CD8-positive, alpha-beta memory T cell (primary cell): ENCODE measurements at regions not wholly inside any gene's neighbourhood (a gene's known extent, or its start where the extent isn't known, plus 50 kb on each side); places are given as distances from the start of the nearest gene placed in this dataset.

Source experiments
- CTCF ChIA-PET: fragments of 350-600 bp; sonication (Branson Sonifier 250); formaldehyde crosslinking; loops from one replicate; lab custom pipeline; 2021; ENCODE audit warnings: antibody characterized with exemption; lab: Charles Lee
- POLR2A ChIA-PET: fragments of 350-600 bp; sonication (Branson Sonifier 250); formaldehyde crosslinking; loops from one replicate; lab custom pipeline; 2021; ENCODE audit warnings: antibody characterized with exemption; lab: Charles Lee
- DNase-seq, 5 donors: peaks; one replicate each; pipeline versions ENCODE4 v3.0.0 to v3.0.0-alpha.2; 2020 to 2022; ENCODE audit warnings: mixed read lengths in 1 of 5
- H3K27ac ChIP-seq: one replicate; pipeline ENCODE4 v1.7.0; 2013; ENCODE audit warnings: low read depth, mild to moderate bottlenecking, low read length, moderate library complexity
- H3K27me3 ChIP-seq: 2 replicates; pipeline ENCODE4 v1.7.0; 2013; ENCODE audit warnings: low read length, mild to moderate bottlenecking; ENCODE audit not compliant: insufficient read depth, poor library complexity, severe bottlenecking
- H3K36me3 ChIP-seq: 2 replicates; pipeline ENCODE4 v1.7.0; 2013; ENCODE audit warnings: mild to moderate bottlenecking, low read length, moderate library complexity; ENCODE audit not compliant: insufficient read depth
- H3K4me1 ChIP-seq: 2 replicates; pipeline ENCODE4 v1.7.0; 2013; ENCODE audit warnings: mild to moderate bottlenecking, low read length, moderate library complexity; ENCODE audit not compliant: insufficient read depth
- H3K4me3 ChIP-seq: 2 replicates; pipeline ENCODE4 v1.7.0; 2013; ENCODE audit warnings: mild to moderate bottlenecking, low read length
- H3K9me3 ChIP-seq: 2 replicates; pipeline ENCODE4 v1.7.0; 2013; ENCODE audit warnings: mild to moderate bottlenecking, low read length
- H3K27ac Mint-ChIP-seq, 8 donors: one replicate each; pipeline ENCODE4 v1.8.0; 2020 to 2021; ENCODE audit warnings: mixed read lengths in 8 of 8, mild to moderate bottlenecking in 6 of 8, inconsistent platforms in 3 of 8, moderate library complexity in 3 of 8
- H3K27me3 Mint-ChIP-seq, 2 donors: one replicate each; pipeline ENCODE4 v1.8.0; 2020 to 2021; ENCODE audit warnings: mixed read lengths in 2 of 2, mild to moderate bottlenecking in 1 of 2, moderate library complexity in 1 of 2
- H3K36me3 Mint-ChIP-seq, 3 donors: one replicate each; pipeline ENCODE4 v1.8.0; 2020 to 2021; ENCODE audit warnings: mixed read lengths in 3 of 3, inconsistent platforms in 1 of 3, mild to moderate bottlenecking in 1 of 3
- H3K4me1 Mint-ChIP-seq, 3 donors: one replicate each; pipeline ENCODE4 v1.8.0; 2020 to 2021; ENCODE audit warnings: mixed read lengths in 3 of 3, inconsistent platforms in 1 of 3, mild to moderate bottlenecking in 1 of 3
- H3K4me3 Mint-ChIP-seq, 7 donors: one replicate each; pipeline ENCODE4 v1.8.0; 2020 to 2021; ENCODE audit warnings: mixed read lengths in 7 of 7, mild to moderate bottlenecking in 6 of 7, moderate library complexity in 4 of 7, inconsistent platforms in 2 of 7
- H3K9me3 Mint-ChIP-seq, 5 donors: one replicate each; pipeline ENCODE4 v1.8.0; 2020 to 2022; ENCODE audit warnings: mixed read lengths in 5 of 5, mild to moderate bottlenecking in 3 of 5, moderate library complexity in 2 of 5, inconsistent platforms in 1 of 5

DNA sequence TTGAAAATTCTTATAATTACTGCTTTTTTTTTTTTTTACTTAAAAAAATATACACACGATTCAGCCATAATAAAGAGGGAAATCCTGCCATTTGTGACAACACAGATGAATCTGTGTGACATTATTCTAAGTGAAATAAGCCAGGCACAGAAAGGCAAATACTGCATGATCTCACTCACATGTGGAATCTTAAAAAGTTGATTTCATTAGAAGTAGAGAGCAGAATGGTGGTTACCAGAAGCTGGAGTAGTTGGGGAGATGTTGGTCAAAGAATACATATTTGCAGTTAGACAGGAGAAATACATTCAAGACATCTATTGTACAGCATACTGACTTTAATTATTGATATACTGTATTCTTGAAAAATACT lies 116.2 kb downstream of the KLF12 start:
- Mint-ChIP-seq H3K9me3 (peaks cover 0 to 2% (median 0%) of the 10 kb centered on the region in 5 donors), H3K4me1 (peaks cover 57 to 95% (median 93%) of the 10 kb centered on the region in 3 donors), H3K4me3 (no peak overlapping the region), H3K27me3 (no peaks in the 10 kb centered on the region), H3K36me3 (peaks cover 13 to 34% (median 16%) of the 10 kb centered on the region in 3 donors), H3K27ac (peak overlapping the region in 2 of 8 donors; percentile 39 to 41)
- Histone ChIP-seq H3K4me3 (no peak overlapping the region), H3K27ac (no peak overlapping the region), H3K4me1 (peaks cover 22% of the 10 kb centered on the region), H3K27me3 (no peaks in the 10 kb centered on the region), H3K36me3 (peaks cover 4% of the 10 kb centered on the region), H3K9me3 (no peaks in the 10 kb centered on the region)
- DNase-seq, result no peak
- ChIA-PET CTCF (no interaction called here), POLR2A (no interaction called here)

DNA sequence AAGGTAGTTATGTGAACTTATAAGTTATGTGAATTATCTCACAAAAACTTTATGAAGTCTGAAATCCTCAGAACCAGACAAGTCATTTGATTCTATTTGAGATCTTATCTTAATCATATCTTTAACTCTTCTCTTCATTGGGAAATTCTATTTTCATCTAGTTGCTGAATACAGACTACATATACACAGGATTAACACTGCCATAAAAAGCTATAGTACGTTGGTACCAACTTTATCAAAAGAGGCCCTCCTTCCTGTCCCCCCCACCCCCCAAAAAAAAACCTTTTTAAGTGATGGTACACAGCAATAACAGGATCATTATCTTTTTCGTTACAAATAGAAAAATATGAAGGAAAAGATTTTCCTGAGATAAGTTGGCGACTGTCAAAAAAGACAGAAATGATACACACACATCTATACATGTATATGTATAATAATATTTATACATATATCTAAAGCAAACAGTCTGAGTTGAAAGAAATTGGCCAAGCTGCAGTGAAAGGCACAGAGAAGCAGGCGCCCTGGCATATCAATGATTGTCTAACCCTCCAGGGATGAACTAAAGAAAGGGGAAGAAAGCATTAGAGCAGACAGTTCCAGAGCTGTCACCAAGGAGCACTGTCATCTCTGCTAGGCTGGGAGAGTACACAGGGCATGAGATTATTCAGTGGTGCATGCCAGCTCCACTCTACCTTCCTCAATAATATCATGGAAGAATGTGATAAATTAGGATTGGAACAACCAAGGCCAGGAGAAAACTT lies 116.7 kb downstream of the KLF12 start:
- peak in 1 of 5 donors; percentile 13 for DNase-seq
- Histone ChIP-seq H3K4me1 (peaks cover 22% of the 10 kb centered on the region), H3K4me3 (no peak overlapping the region), H3K9me3 (no peaks in the 10 kb centered on the region), H3K27me3 (no peaks in the 10 kb centered on the region), H3K36me3 (no peaks in the 10 kb centered on the region), H3K27ac (no peak overlapping the region)
- ChIA-PET CTCF (no interaction called here), POLR2A (no interaction called here)
- Mint-ChIP-seq H3K4me3 (peak overlapping the region in 1 of 7 donors; percentile 30), H3K9me3 (peaks cover 0 to 2% (median 0%) of the 10 kb centered on the region in 5 donors), H3K27ac (peak overlapping the region in 2 of 8 donors; percentile 41 to 73), H3K36me3 (peaks cover 8 to 31% (median 10%) of the 10 kb centered on the region in 3 donors), H3K27me3 (no peaks in the 10 kb centered on the region), H3K4me1 (peaks cover 58 to 95% (median 93%) of the 10 kb centered on the region in 3 donors)

DNA sequence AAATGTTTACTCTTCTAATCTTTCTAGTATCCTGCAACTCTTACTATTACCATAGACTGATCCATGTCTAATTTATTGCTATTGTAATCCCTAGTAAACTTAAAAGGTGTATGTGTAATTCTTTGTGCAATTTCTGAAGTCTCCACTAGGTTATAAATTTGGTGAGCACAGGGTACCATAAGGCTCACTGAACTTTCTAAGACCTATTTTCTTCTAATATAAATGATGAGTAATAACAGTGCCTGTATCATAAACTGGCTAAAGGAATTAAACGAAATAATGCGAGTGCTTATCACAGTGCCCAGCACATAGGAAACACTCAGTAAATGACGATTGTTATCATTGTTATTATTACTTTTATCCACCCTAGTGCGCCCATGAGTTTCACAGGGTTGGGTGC lies 119.1 kb downstream of the KLF12 start:
- no peak overlapping the region for H3K4me3 ChIP-seq
- no peak overlapping the region for H3K27ac ChIP-seq
- H3K27me3 ChIP-seq, result no peaks in the 10 kb centered on the region
- Mint-ChIP-seq H3K4me1 (peaks cover 61 to 96% (median 93%) of the 10 kb centered on the region in 3 donors), H3K9me3 (no peaks in the 10 kb centered on the region), H3K27ac (no peak overlapping the region), H3K36me3 (peaks cover 0 to 20% (median 5%) of the 10 kb centered on the region in 3 donors), H3K27me3 (no peaks in the 10 kb centered on the region), H3K4me3 (no peak overlapping the region)
- H3K4me1 ChIP-seq, result peaks cover 13% of the 10 kb centered on the region
- ChIA-PET CTCF (no interaction called here), POLR2A (no interaction called here)
- no peaks in the 10 kb centered on the region for H3K9me3 ChIP-seq
- DNase-seq, result no peak
- no peaks in the 10 kb centered on the region for H3K36me3 ChIP-seq

DNA sequence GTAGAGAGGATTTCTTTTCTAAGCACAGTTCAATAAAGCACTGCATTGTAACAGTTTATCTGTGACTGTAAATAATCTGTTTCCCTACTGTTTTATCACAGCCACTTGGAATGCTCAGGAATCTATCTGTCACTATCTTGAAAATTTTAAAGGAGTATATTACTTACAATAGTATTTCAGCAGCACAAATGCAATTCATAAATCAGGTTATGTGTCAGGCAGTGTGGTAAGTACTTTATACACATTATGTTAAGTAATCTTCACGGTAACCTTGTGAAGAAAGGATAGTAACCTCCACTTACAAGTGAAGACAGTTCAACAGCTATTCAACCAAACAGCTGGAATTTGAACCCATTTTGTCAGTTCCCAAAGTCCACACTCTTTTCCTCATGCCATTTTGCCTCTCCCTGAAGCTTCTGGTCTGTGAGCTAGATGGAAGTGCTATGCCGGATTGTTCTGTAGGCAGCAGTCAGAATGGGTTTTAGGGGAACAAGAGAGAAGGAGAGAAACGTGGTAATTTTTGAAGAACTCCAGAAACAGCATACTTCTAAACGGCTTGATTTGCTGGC lies 125.0 kb downstream of the KLF12 start:
- no peak for DNase-seq
- peaks cover 0 to 31% (median 6%) of the 10 kb centered on the region in 3 donors for H3K36me3 Mint-ChIP-seq
- no peaks in the 10 kb centered on the region for H3K9me3 Mint-ChIP-seq
- ChIA-PET POLR2A (no interaction called here), CTCF (no interaction called here)
- peak overlapping the region in 3 of 8 donors; percentile 17 to 76 (median 66) for H3K27ac Mint-ChIP-seq
- peaks cover 64 to 94% (median 92%) of the 10 kb centered on the region in 3 donors for H3K4me1 Mint-ChIP-seq
- H3K4me1 ChIP-seq, result peaks cover 15% of the 10 kb centered on the region
- H3K36me3 ChIP-seq, result no peaks in the 10 kb centered on the region
- no peak overlapping the region for H3K27ac ChIP-seq
- H3K27me3 ChIP-seq, result no peaks in the 10 kb centered on the region
- no peak overlapping the region for H3K4me3 Mint-ChIP-seq
- H3K9me3 ChIP-seq, result no peaks in the 10 kb centered on the region
- H3K4me3 ChIP-seq, result no peak overlapping the region
- no peaks in the 10 kb centered on the region for H3K27me3 Mint-ChIP-seq

DNA sequence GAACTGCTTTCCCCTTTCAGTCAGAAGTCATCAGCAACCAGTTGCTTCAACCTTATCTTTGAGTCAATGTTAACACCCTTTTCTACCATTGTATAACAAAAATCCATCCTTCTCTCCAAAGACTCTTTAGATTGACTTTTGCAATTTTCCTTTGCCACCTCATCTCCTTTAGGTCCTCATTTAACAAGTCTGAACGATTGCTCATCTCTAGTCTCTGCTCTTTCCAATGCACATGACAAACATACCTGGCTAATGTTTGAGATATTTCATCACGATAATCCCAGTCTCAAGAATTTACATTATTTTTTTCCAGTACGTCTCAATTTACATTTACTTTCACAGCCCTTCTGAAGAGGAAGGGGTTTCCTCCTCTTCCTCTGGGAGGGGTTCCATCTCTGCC lies 127.5 kb downstream of the KLF12 start:
- Mint-ChIP-seq H3K27ac (peak overlapping the region in 2 of 8 donors; percentile 44 to 70), H3K4me1 (peaks cover 58 to 94% (median 88%) of the 10 kb centered on the region in 3 donors), H3K36me3 (peaks cover 0 to 22% (median 6%) of the 10 kb centered on the region in 3 donors), H3K4me3 (no peak overlapping the region), H3K9me3 (no peaks in the 10 kb centered on the region), H3K27me3 (no peaks in the 10 kb centered on the region)
- H3K27ac ChIP-seq, result no peak overlapping the region
- H3K9me3 ChIP-seq, result no peaks in the 10 kb centered on the region
- no peaks in the 10 kb centered on the region for H3K27me3 ChIP-seq
- DNase-seq, result no peak
- ChIA-PET CTCF (no interaction called here), POLR2A (no interaction called here)
- peaks cover 19% of the 10 kb centered on the region for H3K4me1 ChIP-seq
- H3K36me3 ChIP-seq, result no peaks in the 10 kb centered on the region
- no peak overlapping the region for H3K4me3 ChIP-seq

DNA sequence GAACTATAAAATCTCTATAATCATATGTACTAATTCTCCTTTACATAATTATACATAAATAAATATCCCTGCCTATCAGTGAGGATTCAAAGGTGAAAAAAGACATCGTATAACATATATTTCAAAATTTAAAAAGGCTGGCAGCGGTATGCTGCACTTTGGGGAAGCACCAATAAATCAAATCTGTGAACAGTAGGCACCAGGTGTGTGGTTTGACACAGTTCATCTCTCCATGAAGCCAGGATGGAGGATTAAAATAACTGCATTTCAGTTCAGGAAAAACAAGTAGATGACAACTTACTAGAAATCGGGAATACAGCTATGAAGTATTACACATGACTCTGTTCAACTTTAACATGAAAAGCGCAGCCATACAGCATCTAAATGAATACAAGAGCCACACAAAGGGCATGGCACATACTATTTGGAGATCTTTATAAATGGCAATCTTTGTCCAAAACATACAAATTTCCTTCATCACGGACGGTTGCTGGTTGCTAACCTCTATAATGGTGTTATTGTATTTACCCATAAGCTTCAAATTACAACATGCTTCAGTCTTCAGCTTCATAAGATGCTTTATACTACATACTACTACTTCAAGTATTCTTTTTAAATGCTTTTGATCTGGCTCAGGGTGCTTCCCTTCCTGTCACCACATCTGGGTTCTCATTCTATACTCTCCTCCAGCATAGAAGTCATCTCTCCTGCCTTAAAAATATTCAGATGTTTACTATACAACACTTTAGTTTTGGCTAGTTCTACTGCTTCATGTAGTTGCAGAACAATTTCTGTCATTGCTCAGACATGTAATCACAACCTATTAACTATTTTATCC lies 128.7 kb downstream of the KLF12 start:
- H3K4me3 Mint-ChIP-seq, result no peak overlapping the region
- no peaks in the 10 kb centered on the region for H3K27me3 ChIP-seq
- H3K9me3 ChIP-seq, result no peaks in the 10 kb centered on the region
- peaks cover 58 to 93% (median 86%) of the 10 kb centered on the region in 3 donors for H3K4me1 Mint-ChIP-seq
- no peak for DNase-seq
- H3K4me1 ChIP-seq, result peaks cover 19% of the 10 kb centered on the region
- H3K36me3 ChIP-seq, result no peaks in the 10 kb centered on the region
- H3K4me3 ChIP-seq, result no peak overlapping the region
- no peak overlapping the region for H3K27ac ChIP-seq
- ChIA-PET CTCF (no interaction called here), POLR2A (no interaction called here)
- no peaks in the 10 kb centered on the region for H3K9me3 Mint-ChIP-seq
- peaks cover 0 to 21% (median 4%) of the 10 kb centered on the region in 3 donors for H3K36me3 Mint-ChIP-seq
- H3K27me3 Mint-ChIP-seq, result no peaks in the 10 kb centered on the region
- peak overlapping the region in 4 of 8 donors; percentile 18 to 55 (median 28) for H3K27ac Mint-ChIP-seq

DNA sequence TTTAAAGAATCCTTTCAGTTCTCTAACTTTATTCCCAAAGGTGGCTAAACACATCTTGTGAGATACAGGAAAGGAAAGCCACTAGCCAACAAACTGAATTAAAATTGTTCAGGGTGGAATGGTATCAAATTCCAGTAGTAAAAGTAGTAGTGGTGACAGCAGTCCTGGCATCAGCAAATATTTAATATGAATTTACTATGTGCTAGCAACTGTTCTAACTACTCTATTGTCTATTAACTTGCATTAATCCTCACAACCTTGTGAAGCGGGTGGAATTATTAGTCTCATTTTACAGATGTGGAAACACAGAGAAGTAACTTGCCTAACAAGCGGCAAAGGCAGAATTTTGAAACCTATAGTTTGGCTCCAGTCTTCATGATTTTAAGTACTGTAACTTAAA lies 130.1 kb downstream of the KLF12 start:
- Mint-ChIP-seq H3K9me3 (no peaks in the 10 kb centered on the region), H3K27ac (no peak overlapping the region), H3K36me3 (peaks cover 0 to 16% (median 3%) of the 10 kb centered on the region in 3 donors), H3K4me3 (no peak overlapping the region), H3K27me3 (no peaks in the 10 kb centered on the region), H3K4me1 (peaks cover 63 to 93% (median 86%) of the 10 kb centered on the region in 3 donors)
- no peaks in the 10 kb centered on the region for H3K9me3 ChIP-seq
- no peak overlapping the region for H3K4me3 ChIP-seq
- ChIA-PET POLR2A (no interaction called here), CTCF (no interaction called here)
- H3K36me3 ChIP-seq, result no peaks in the 10 kb centered on the region
- DNase-seq, result no peak
- no peak overlapping the region for H3K27ac ChIP-seq
- H3K27me3 ChIP-seq, result no peaks in the 10 kb centered on the region
- peaks cover 20% of the 10 kb centered on the region for H3K4me1 ChIP-seq

DNA sequence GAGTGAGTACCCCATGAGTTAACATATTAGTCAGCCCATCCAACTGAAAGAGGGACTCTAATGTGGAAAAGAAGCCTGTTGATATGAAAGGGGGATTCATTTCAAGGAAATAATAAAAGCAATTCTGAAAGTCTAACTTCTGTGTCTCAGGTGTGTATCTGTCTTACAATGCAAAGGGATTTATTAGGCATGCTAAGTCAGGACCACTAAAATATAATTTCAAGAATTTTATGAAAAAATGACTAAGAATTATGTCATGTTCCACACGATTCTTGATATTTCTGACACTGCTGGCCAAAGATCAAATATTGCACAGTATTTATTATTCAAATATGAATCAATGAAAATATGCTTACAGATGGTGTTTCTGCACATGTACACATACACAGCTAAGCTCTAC lies 130.8 kb downstream of the KLF12 start:
- H3K4me1 ChIP-seq, result peaks cover 28% of the 10 kb centered on the region
- H3K4me1 Mint-ChIP-seq, result peaks cover 65 to 93% (median 86%) of the 10 kb centered on the region in 3 donors
- H3K9me3 Mint-ChIP-seq, result no peaks in the 10 kb centered on the region
- no peaks in the 10 kb centered on the region for H3K36me3 ChIP-seq
- no peak overlapping the region for H3K4me3 ChIP-seq
- peak overlapping the region in 1 of 8 donors; percentile 32 for H3K27ac Mint-ChIP-seq
- CTCF ChIA-PET, result no interaction called here
- DNase-seq, result no peak
- no peaks in the 10 kb centered on the region for H3K27me3 ChIP-seq
- H3K9me3 ChIP-seq, result no peaks in the 10 kb centered on the region
- H3K27me3 Mint-ChIP-seq, result no peaks in the 10 kb centered on the region
- H3K27ac ChIP-seq, result no peak overlapping the region
- H3K4me3 Mint-ChIP-seq, result no peak overlapping the region
- POLR2A ChIA-PET, result no interaction called here
- peaks cover 0 to 9% (median 2%) of the 10 kb centered on the region in 3 donors for H3K36me3 Mint-ChIP-seq
